Breast epithelium (tissue), 4 donors: ENCODE measurements at regions not wholly inside any gene's neighbourhood (a gene's known extent, or its start where the extent isn't known, plus 50 kb on each side); places are given as distances from the start of the nearest gene placed in this dataset.
A peak's percentile ranks its signal among the peaks of the same experiment; 100 is the strongest.

Source experiments
- DNase-seq, 2 donors: peaks; one replicate each; pipeline ENCODE4 v3.0.0-alpha.2; 2019; ENCODE audit warnings: low spot score in 2 of 2
- H3K27ac ChIP-seq, 2 donors: fragments of 200-600 bp; sonication (generic) in 1 of 2; one replicate each; pipeline ENCODE4 v1.5.1; 2016 to 2019; ENCODE audit warnings: mild to moderate bottlenecking in 1 of 2
- H3K27me3 ChIP-seq, 2 donors: fragments of 200-600 bp; sonication (generic) in 1 of 2; one replicate each; pipeline versions ENCODE4 v1.5.1 to v1.6.0; 2017 to 2019; ENCODE audit warnings: control low read depth in 1 of 2, mild to moderate bottlenecking in 1 of 2
- H3K36me3 ChIP-seq: fragments of 200-600 bp; one replicate; pipeline ENCODE4 v1.5.1; 2019
- H3K4me1 ChIP-seq, 2 donors: fragments of 200-600 bp; sonication (generic); one replicate each; pipeline ENCODE4 v1.5.1; 2016 to 2019; ENCODE audit warnings: control low read depth in 1 of 2
- H3K4me3 ChIP-seq, 3 donors: fragments of 200-600 bp; sonication (generic); 1 replicate in 2 of 3; 2 replicates in 1 of 3; pipeline ENCODE4 v1.5.1; 2016 to 2019; ENCODE audit warnings: mild to moderate bottlenecking in 3 of 3, moderate library complexity in 2 of 3
- H3K9me3 ChIP-seq, 2 donors: fragments of 200-600 bp; sonication (generic) in 1 of 2; one replicate each; pipeline ENCODE4 v1.5.1; 2016 to 2019; ENCODE audit warnings: control low read depth in 1 of 2
- CTCF ChIP-seq, 3 donors: fragments of 450-650 bp; IDR thresholded peaks; one replicate each; pipeline ENCODE4 v1.5.1; 2016 to 2017; ENCODE audit warnings: antibody characterized with exemption in 3 of 3, mild to moderate bottlenecking in 3 of 3, moderate library complexity in 3 of 3
- POLR2A ChIP-seq: fragments of 450-650 bp; IDR thresholded peaks from one replicate; pipeline ENCODE4 v1.6.1; 2016; ENCODE audit warnings: antibody characterized with exemption, mild to moderate bottlenecking, moderate library complexity
- POLR2AphosphoS5 ChIP-seq, 3 donors: sonication (generic); formaldehyde crosslinking; IDR thresholded peaks; one replicate each; pipeline ENCODE4 v1.6.1; 2017; ENCODE audit warnings: antibody characterized with exemption in 3 of 3
- intact Hi-C: fragments of 100-400 bp; cut with DNase I; formaldehyde crosslinking; loops from one replicate; pipeline ENCODE4 v1.15.1; 2023; ENCODE audit warnings: low total_unique reads

- Histone ChIP-seq H3K9me3 (no peaks in the 10 kb centered on the region), H3K4me3 (no peak overlapping the region), H3K27ac (no peak overlapping the region), H3K27me3 (no peaks in the 10 kb centered on the region), H3K36me3 (no peaks in the 10 kb centered on the region), H3K4me1 (no peaks in the 10 kb centered on the region)
- DNase-seq, result no peak
- intact Hi-C loops, result no loop called here
- TF ChIP-seq POLR2A (no peak), CTCF (IDR thresholded peaks at IDR 0.05) (no peak), POLR2AphosphoS5 (IDR thresholded peaks at IDR 0.05) (peak in 2 of 3 donors; percentile 12 to 38)
Measured at GRCh38 chr10:5297466-5297865, 67.3 kb upstream of the UCN3 start.

GRCh38 chr10:5297996-5298395, 66.8 kb upstream of the UCN3 start:
- intact Hi-C loops, result no loop called here
- Histone ChIP-seq H3K9me3 (no peaks in the 10 kb centered on the region), H3K36me3 (no peaks in the 10 kb centered on the region), H3K27me3 (no peaks in the 10 kb centered on the region), H3K4me3 (no peak overlapping the region), H3K4me1 (no peaks in the 10 kb centered on the region), H3K27ac (peak overlapping the region in 1 of 2 donors; percentile 26)
- no peak for DNase-seq
- TF ChIP-seq CTCF (IDR thresholded peaks at IDR 0.05), result no peak
- no peak for TF ChIP-seq POLR2AphosphoS5 (IDR thresholded peaks at IDR 0.05)
- TF ChIP-seq POLR2A, result no peak

- TF ChIP-seq POLR2AphosphoS5 (IDR thresholded peaks at IDR 0.05) (no peak), CTCF (IDR thresholded peaks at IDR 0.05) (no peak), POLR2A (no peak)
Measured at GRCh38 chr10:5299950-5300349, 64.8 kb upstream of the UCN3 start.

GRCh38 chr10:5303504-5303903, 61.3 kb upstream of the UCN3 start:
- intact Hi-C loops, result no loop called here
- Histone ChIP-seq H3K27me3 (no peaks in the 10 kb centered on the region), H3K9me3 (peaks cover 0 to 4% of the 10 kb centered on the region in 2 donors), H3K4me1 (peaks cover 0 to 2% of the 10 kb centered on the region in 2 donors), H3K27ac (no peak overlapping the region), H3K36me3 (no peaks in the 10 kb centered on the region), H3K4me3 (no peak overlapping the region)
- TF ChIP-seq POLR2A (no peak), CTCF (IDR thresholded peaks at IDR 0.05) (no peak), POLR2AphosphoS5 (IDR thresholded peaks at IDR 0.05) (no peak)
- no peak for DNase-seq

More at GRCh38 chr10:5299950-5300349, 64.8 kb upstream of the UCN3 start:
- intact Hi-C loops, result no loop called here
- DNase-seq, result no peak
- H3K4me3 ChIP-seq, result no peak overlapping the region
- no peaks in the 10 kb centered on the region for H3K36me3 ChIP-seq
- no peak overlapping the region for H3K27ac ChIP-seq
- H3K4me1 ChIP-seq, result no peaks in the 10 kb centered on the region
- peaks cover 0 to 4% of the 10 kb centered on the region in 2 donors for H3K9me3 ChIP-seq
- H3K27me3 ChIP-seq, result no peaks in the 10 kb centered on the region

- Histone ChIP-seq H3K36me3 (no peaks in the 10 kb centered on the region), H3K27me3 (no peaks in the 10 kb centered on the region), H3K9me3 (peaks cover 0 to 4% of the 10 kb centered on the region in 2 donors), H3K4me1 (peaks cover 0 to 2% of the 10 kb centered on the region in 2 donors), H3K27ac (peak overlapping the region in 1 of 2 donors; percentile 49), H3K4me3 (no peak overlapping the region)
- peak in 1 of 3 donors; percentile 17 for TF ChIP-seq CTCF (IDR thresholded peaks at IDR 0.05)
- TF ChIP-seq POLR2AphosphoS5 (IDR thresholded peaks at IDR 0.05), result no peak
- intact Hi-C loops, result no loop called here
- DNase-seq, result no peak
Measured at GRCh38 chr10:5305374-5305773, 59.4 kb upstream of the UCN3 start.
